ENCODE measurements at regions not wholly inside any gene's neighbourhood (a gene's known extent, or its start where the extent isn't known, plus 50 kb on each side); places are given as distances from the start of the nearest gene placed in this dataset.

DNA sequence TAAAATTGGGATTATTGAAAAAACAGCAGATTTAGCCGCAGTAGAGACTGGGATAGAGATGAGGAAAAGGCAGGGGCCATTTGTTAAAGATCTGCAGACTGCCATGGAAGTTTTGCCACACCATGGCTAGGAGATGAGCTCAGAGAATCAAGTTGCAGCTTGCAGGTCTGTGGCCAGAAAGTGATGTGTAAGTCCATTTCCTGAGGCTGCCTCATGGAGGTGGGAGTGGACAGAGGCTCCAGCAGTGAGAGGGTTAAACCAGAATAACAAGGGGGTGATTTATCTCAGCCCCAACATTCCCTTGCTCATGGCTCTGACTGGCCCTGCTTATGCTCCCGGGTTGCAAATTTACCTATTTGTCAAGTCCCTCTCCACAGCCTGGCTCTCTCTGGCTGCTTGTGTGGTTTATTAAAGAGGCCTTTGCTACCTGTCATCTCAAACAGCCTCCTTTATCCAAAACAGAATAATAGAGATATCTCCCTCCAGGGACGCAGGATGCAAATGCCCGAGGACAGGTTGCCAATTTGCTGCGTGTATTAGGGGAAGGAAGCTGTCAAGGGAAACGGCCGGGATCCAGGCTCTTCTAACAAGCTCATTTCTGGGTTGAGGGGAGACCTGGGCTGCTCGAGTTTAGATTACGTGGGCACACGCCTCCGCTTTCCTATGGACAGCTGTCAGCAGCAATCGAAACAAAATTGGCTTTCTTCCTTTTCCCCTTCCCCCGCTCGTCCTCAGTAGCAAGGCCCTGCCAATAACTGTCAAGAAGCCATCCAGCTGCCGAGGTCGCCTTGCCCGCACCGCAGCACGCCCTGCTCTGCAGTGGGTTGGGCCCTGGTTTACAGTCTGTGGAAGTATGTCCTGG is 72.8 kb upstream of the PITX1 start:
- no peak for TF ChIP-seq CTCF (IDR thresholded peaks at IDR 0.05)
- TF ChIP-seq POLR2A (IDR thresholded peaks at IDR 0.05), result no peak

Measured in gastroesophageal sphincter (tissue), 3 donors.